Naive thymus-derived CD8-positive, alpha-beta T cell (primary cell): ENCODE measurements at regions not wholly inside any gene's neighbourhood (a gene's known extent, or its start where the extent isn't known, plus 50 kb on each side); places are given as distances from the start of the nearest gene placed in this dataset.
"Not testable (repeated sequence)": the region's sequence is repeated elsewhere in the genome, so short reads cannot be mapped to it uniquely, and the experiment has no call there.

Experiments used
- ATAC-seq, 2 donors: fragments of 150-1000 bp; cut with Tn5 transposase in 1 of 2; sonication (Bioruptor Pico), chemical (Tn5 transposase) in 1 of 2; 1 replicate in 1 of 2; 2 replicates in 1 of 2; pipeline ENCODE4 v1.10.0; 2021; ENCODE audit warnings: mild to moderate bottlenecking in 2 of 2, moderate library complexity in 2 of 2
- POLR2A ChIA-PET: fragments of 350-600 bp; sonication (Branson Sonifier 250); formaldehyde crosslinking; loops from one replicate; lab custom pipeline; 2021; ENCODE audit warnings: antibody characterized with exemption; lab: Charles Lee
- DNase-seq, 10 donors: peaks; one replicate each; pipeline versions ENCODE4 v3.0.0 to v3.0.0-alpha.2; 2020 to 2022
- H3K27ac Mint-ChIP-seq, 10 donors: one replicate each; pipeline ENCODE4 v1.8.0; 2020 to 2022; ENCODE audit warnings: mild to moderate bottlenecking in 10 of 10, mixed read lengths in 10 of 10, moderate library complexity in 4 of 10, inconsistent platforms in 1 of 10
- H3K27me3 Mint-ChIP-seq, 5 donors: one replicate each; pipeline ENCODE4 v1.8.0; 2021 to 2022; ENCODE audit warnings: mixed read lengths in 5 of 5
- H3K36me3 Mint-ChIP-seq, 3 donors: one replicate each; pipeline ENCODE4 v1.8.0; 2020 to 2022; ENCODE audit warnings: mixed read lengths in 3 of 3, mild to moderate bottlenecking in 2 of 3, inconsistent platforms in 1 of 3
- H3K4me1 Mint-ChIP-seq, 4 donors: one replicate each; pipeline ENCODE4 v1.8.0; 2021 to 2022; ENCODE audit warnings: mixed read lengths in 4 of 4
- H3K4me3 Mint-ChIP-seq, 10 donors: one replicate each; pipeline ENCODE4 v1.8.0; 2020 to 2022; ENCODE audit warnings: mild to moderate bottlenecking in 10 of 10, mixed read lengths in 10 of 10, moderate library complexity in 6 of 10, inconsistent platforms in 1 of 10
- H3K9me3 Mint-ChIP-seq, 9 donors: one replicate each; pipeline ENCODE4 v1.8.0; 2020 to 2022; ENCODE audit warnings: mixed read lengths in 9 of 9, mild to moderate bottlenecking in 3 of 9, inconsistent platforms in 1 of 9, moderate library complexity in 1 of 9

GRCh38 chr21:16425376-16425775, 695.6 kb downstream of the USP25 start:
- DNase-seq (no peak), ATAC-seq (no peak)
- H3K4me3 Mint-ChIP-seq, result no peak overlapping the region
- POLR2A ChIA-PET, result no interaction called here
- no peaks in the 10 kb centered on the region for H3K36me3 Mint-ChIP-seq
- H3K4me1 Mint-ChIP-seq, result no peaks in the 10 kb centered on the region
- H3K9me3 Mint-ChIP-seq, result peaks cover 0 to 8% (median 0%) of the 10 kb centered on the region in 9 donors
- H3K27me3 Mint-ChIP-seq, result no peaks in the 10 kb centered on the region
- no peak overlapping the region for H3K27ac Mint-ChIP-seq

- DNase-seq (no peak), ATAC-seq (no peak)
- Mint-ChIP-seq H3K9me3 (peaks cover 0 to 8% (median 0%) of the 10 kb centered on the region in 9 donors), H3K4me3 (no peak overlapping the region), H3K36me3 (no peaks in the 10 kb centered on the region), H3K27ac (no peak overlapping the region), H3K4me1 (no peaks in the 10 kb centered on the region), H3K27me3 (no peaks in the 10 kb centered on the region)
- POLR2A ChIA-PET, result no interaction called here
Measured at GRCh38 chr21:16426936-16427335, 697.2 kb downstream of the USP25 start.

GRCh38 chr21:16427587-16428087, 697.9 kb downstream of the USP25 start:
- peaks cover 0 to 8% (median 0%) of the 10 kb centered on the region in 9 donors for H3K9me3 Mint-ChIP-seq
- DNase-seq, result no peak
- no peaks in the 10 kb centered on the region for H3K36me3 Mint-ChIP-seq
- POLR2A ChIA-PET, result no interaction called here
- no peak overlapping the region for H3K4me3 Mint-ChIP-seq
- H3K27me3 Mint-ChIP-seq, result no peaks in the 10 kb centered on the region
- ATAC-seq, result no peak
- no peak overlapping the region for H3K27ac Mint-ChIP-seq
- H3K4me1 Mint-ChIP-seq, result no peaks in the 10 kb centered on the region

GRCh38 chr21:16437586-16437985, 707.8 kb downstream of the USP25 start:
- ATAC-seq (no peak), DNase-seq (no peak)
- H3K27me3 Mint-ChIP-seq, result no peaks in the 10 kb centered on the region
- POLR2A ChIA-PET, result no interaction called here
- peaks cover 0 to 2% (median 0%) of the 10 kb centered on the region in 3 donors for H3K36me3 Mint-ChIP-seq
- no peaks in the 10 kb centered on the region for H3K4me1 Mint-ChIP-seq
- no peak overlapping the region for H3K27ac Mint-ChIP-seq
- H3K4me3 Mint-ChIP-seq, result no peak overlapping the region
- H3K9me3 Mint-ChIP-seq, result peaks cover 0 to 3% (median 0%) of the 10 kb centered on the region in 9 donors

- POLR2A ChIA-PET, result no interaction called here
- Mint-ChIP-seq H3K4me3 (no peak overlapping the region), H3K27me3 (no peaks in the 10 kb centered on the region), H3K27ac (no peak overlapping the region), H3K4me1 (no peaks in the 10 kb centered on the region), H3K9me3 (peaks cover 0 to 3% (median 0%) of the 10 kb centered on the region in 9 donors), H3K36me3 (peaks cover 0 to 2% (median 0%) of the 10 kb centered on the region in 3 donors)
- no peak for DNase-seq
- ATAC-seq, result no peak
Measured at GRCh38 chr21:16438761-16439160, 709.0 kb downstream of the USP25 start.

- no peaks in the 10 kb centered on the region for H3K27me3 Mint-ChIP-seq
- DNase-seq (no peak), ATAC-seq (no peak)
- H3K9me3 Mint-ChIP-seq, result peaks cover 0 to 21% (median 4%) of the 10 kb centered on the region in 9 donors
- peaks cover 0 to 2% (median 0%) of the 10 kb centered on the region in 3 donors for H3K36me3 Mint-ChIP-seq
- no peak overlapping the region for H3K4me3 Mint-ChIP-seq
- POLR2A ChIA-PET, result no interaction called here
- H3K27ac Mint-ChIP-seq, result peak overlapping the region in 1 of 10 donors; percentile 15
- no peaks in the 10 kb centered on the region for H3K4me1 Mint-ChIP-seq
Measured at GRCh38 chr21:16441789-16442188, 712.0 kb downstream of the USP25 start.

GRCh38 chr21:16454399-16454798, 724.6 kb downstream of the USP25 start:
- no peak overlapping the region for H3K4me3 Mint-ChIP-seq
- no peaks in the 10 kb centered on the region for H3K4me1 Mint-ChIP-seq
- H3K27ac Mint-ChIP-seq, result no peak overlapping the region
- peaks cover 0 to 10% (median 0%) of the 10 kb centered on the region in 9 donors for H3K9me3 Mint-ChIP-seq
- ATAC-seq, result no peak
- POLR2A ChIA-PET, result no interaction called here
- H3K27me3 Mint-ChIP-seq, result peaks cover 0 to 5% (median 0%) of the 10 kb centered on the region in 5 donors
- no peak for DNase-seq
- H3K36me3 Mint-ChIP-seq, result no peaks in the 10 kb centered on the region

GRCh38 chr21:16455526-16455925, 725.7 kb downstream of the USP25 start:
- ATAC-seq, result no peak
- Mint-ChIP-seq H3K4me1 (no peaks in the 10 kb centered on the region), H3K27ac (peak overlapping the region in 1 of 10 donors; percentile 38), H3K4me3 (no peak overlapping the region), H3K36me3 (no peaks in the 10 kb centered on the region), H3K27me3 (peaks cover 0 to 5% (median 0%) of the 10 kb centered on the region in 5 donors), H3K9me3 (peaks cover 0 to 12% (median 0%) of the 10 kb centered on the region in 9 donors)
- DNase-seq, result no peak
- POLR2A ChIA-PET, result no interaction called here

GRCh38 chr21:16455978-16456377, 726.2 kb downstream of the USP25 start:
- Mint-ChIP-seq H3K9me3 (peaks cover 0 to 13% (median 0%) of the 10 kb centered on the region in 9 donors), H3K27ac (no peak overlapping the region), H3K36me3 (no peaks in the 10 kb centered on the region), H3K4me1 (no peaks in the 10 kb centered on the region), H3K27me3 (peaks cover 0 to 5% (median 0%) of the 10 kb centered on the region in 5 donors), H3K4me3 (no peak overlapping the region)
- POLR2A ChIA-PET, result no interaction called here
- DNase-seq (no peak), ATAC-seq (no peak)

- POLR2A ChIA-PET, result no interaction called here
- Mint-ChIP-seq H3K27ac (no peak overlapping the region), H3K36me3 (no peaks in the 10 kb centered on the region), H3K4me1 (no peaks in the 10 kb centered on the region), H3K27me3 (peaks cover 0 to 5% (median 0%) of the 10 kb centered on the region in 5 donors), H3K9me3 (peaks cover 0 to 18% (median 0%) of the 10 kb centered on the region in 9 donors), H3K4me3 (no peak overlapping the region)
- DNase-seq (no peak), ATAC-seq (no peak)
Measured at GRCh38 chr21:16457498-16457897, 727.7 kb downstream of the USP25 start.

- Mint-ChIP-seq H3K27me3 (peaks cover 0 to 1% (median 0%) of the 10 kb centered on the region in 5 donors), H3K27ac (no peak overlapping the region), H3K36me3 (no peaks in the 10 kb centered on the region), H3K4me1 (no peaks in the 10 kb centered on the region), H3K9me3 (peaks cover 0 to 20% (median 9%) of the 10 kb centered on the region in 9 donors), H3K4me3 (no peak overlapping the region)
- DNase-seq (no peak), ATAC-seq (no peak)
- POLR2A ChIA-PET, result no interaction called here
Measured at GRCh38 chr21:16460936-16461335, 731.2 kb downstream of the USP25 start.

- H3K36me3 Mint-ChIP-seq, H3K4me1 Mint-ChIP-seq, ATAC-seq, H3K4me3 Mint-ChIP-seq, DNase-seq, H3K27me3 Mint-ChIP-seq, H3K27ac Mint-ChIP-seq, POLR2A ChIA-PET: not testable (repeated sequence)
- peaks cover 0 to 20% (median 13%) of the 10 kb centered on the region in 9 donors for H3K9me3 Mint-ChIP-seq
Measured at GRCh38 chr21:16464211-16464889, 734.6 kb downstream of the USP25 start.

GRCh38 chr21:16468184-16468583, 738.4 kb downstream of the USP25 start:
- Mint-ChIP-seq H3K9me3 (peaks cover 0 to 9% (median 6%) of the 10 kb centered on the region in 9 donors), H3K27me3 (peaks cover 0 to 3% (median 0%) of the 10 kb centered on the region in 5 donors), H3K27ac (no peak overlapping the region), H3K4me1 (no peaks in the 10 kb centered on the region), H3K36me3 (no peaks in the 10 kb centered on the region), H3K4me3 (no peak overlapping the region)
- ATAC-seq (no peak), DNase-seq (no peak)
- POLR2A ChIA-PET, result no interaction called here
